ENCODE measurements at regions not wholly inside any gene's neighbourhood (a gene's known extent, or its start where the extent isn't known, plus 50 kb on each side); places are given as distances from the start of the nearest gene placed in this dataset.

DNA sequence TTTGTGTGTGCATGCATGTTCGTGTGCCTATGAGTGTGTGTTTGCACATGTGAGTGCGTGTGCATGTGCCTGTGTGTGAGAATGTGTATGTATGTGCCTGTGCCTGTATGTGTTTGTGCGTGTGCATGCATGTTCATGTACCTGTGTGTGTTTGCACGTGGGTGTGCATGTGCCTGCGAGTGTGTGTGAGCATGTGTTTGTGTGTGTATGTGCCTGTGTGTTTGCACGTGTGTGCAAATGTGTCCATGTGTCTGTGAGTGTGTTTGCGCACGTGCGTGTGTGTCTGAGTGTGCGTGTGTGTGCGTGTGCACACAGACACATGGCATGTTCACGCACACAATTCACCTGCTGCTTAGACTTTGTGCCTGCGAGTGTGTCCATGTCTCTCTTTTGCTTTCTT is 853.5 kb upstream of the SALL3 start:
- TF ChIP-seq, protein P1, sequence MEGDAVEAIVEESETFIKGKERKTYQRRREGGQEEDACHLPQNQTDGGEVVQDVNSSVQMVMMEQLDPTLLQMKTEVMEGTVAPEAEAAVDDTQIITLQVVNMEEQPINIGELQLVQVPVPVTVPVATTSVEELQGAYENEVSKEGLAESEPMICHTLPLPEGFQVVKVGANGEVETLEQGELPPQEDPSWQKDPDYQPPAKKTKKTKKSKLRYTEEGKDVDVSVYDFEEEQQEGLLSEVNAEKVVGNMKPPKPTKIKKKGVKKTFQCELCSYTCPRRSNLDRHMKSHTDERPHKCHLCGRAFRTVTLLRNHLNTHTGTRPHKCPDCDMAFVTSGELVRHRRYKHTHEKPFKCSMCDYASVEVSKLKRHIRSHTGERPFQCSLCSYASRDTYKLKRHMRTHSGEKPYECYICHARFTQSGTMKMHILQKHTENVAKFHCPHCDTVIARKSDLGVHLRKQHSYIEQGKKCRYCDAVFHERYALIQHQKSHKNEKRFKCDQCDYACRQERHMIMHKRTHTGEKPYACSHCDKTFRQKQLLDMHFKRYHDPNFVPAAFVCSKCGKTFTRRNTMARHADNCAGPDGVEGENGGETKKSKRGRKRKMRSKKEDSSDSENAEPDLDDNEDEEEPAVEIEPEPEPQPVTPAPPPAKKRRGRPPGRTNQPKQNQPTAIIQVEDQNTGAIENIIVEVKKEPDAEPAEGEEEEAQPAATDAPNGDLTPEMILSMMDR (IDR thresholded peaks at IDR 0.05), result no peak
- no peak for TF ChIP-seq POLR2A (IDR thresholded peaks at IDR 0.05)
